ENCODE measurements at regions not wholly inside any gene's neighbourhood (a gene's known extent, or its start where the extent isn't known, plus 50 kb on each side); places are given as distances from the start of the nearest gene placed in this dataset.

DNA sequence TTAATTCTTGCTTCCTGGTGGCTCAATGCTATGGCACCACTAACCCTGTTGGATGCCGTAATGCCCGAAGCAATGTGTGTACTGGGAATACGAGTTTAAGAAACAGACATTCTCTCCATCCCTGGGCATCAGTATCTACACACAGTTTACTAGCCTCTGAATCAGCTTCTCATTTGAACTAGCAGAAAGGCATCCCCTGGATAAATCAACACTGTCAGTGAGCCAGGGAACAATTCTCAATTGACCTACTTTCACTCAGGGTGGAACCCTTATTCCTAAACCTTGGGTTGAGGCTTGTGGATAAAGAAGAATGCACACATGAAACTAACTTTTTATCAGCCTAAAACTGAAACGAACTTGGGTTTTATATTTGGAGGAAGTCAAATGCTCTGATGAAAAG is 331.0 kb downstream of the GADD45G start:
- TF ChIP-seq POLR2A (IDR thresholded peaks at IDR 0.05) = no peak
- no peak for TF ChIP-seq CTCF (IDR thresholded peaks at IDR 0.05)
- no peak for TF ChIP-seq POLR2AphosphoS5 (IDR thresholded peaks at IDR 0.05)
- no peak for TF ChIP-seq EP300 (IDR thresholded peaks at IDR 0.05; ENCODE audit: low read depth)
